ENCODE measurements at regions not wholly inside any gene's neighbourhood (a gene's known extent, or its start where the extent isn't known, plus 50 kb on each side); places are given as distances from the start of the nearest gene placed in this dataset.

- TF ChIP-seq CTCF (IDR thresholded peaks at IDR 0.05), result no peak
These were observed 52.3 kb upstream of the COL5A2 start for GRCh38 chr2:189231719-189232323.

- TF ChIP-seq CTCF (IDR thresholded peaks at IDR 0.05), result no peak
These were observed 53.3 kb upstream of the COL5A2 start for GRCh38 chr2:189232759-189233406.

GRCh38 chr2:189233527-189233926, 54.0 kb upstream of the COL5A2 start:
- TF ChIP-seq CTCF (IDR thresholded peaks at IDR 0.05), result no peak

GRCh38 chr2:189234991-189235390, 55.4 kb upstream of the COL5A2 start:
- TF ChIP-seq CTCF (IDR thresholded peaks at IDR 0.05), result no peak

- no peak for TF ChIP-seq CTCF (IDR thresholded peaks at IDR 0.05)
These were observed 56.5 kb upstream of the COL5A2 start for GRCh38 chr2:189236066-189236465.

- TF ChIP-seq CTCF (IDR thresholded peaks at IDR 0.05), result no peak
These were observed 59.3 kb upstream of the COL5A2 start for GRCh38 chr2:189238903-189239302.

- no peak for TF ChIP-seq CTCF (IDR thresholded peaks at IDR 0.05)
These were observed 67.7 kb upstream of the COL5A2 start for GRCh38 chr2:189247276-189247675.
